Neural progenitor cell (in vitro differentiated cells): ENCODE measurements at regions not wholly inside any gene's neighbourhood (a gene's known extent, or its start where the extent isn't known, plus 50 kb on each side); places are given as distances from the start of the nearest gene placed in this dataset.

Experiments
- CTCF ChIP-seq: fragments of 200-600 bp; sonication (generic); IDR thresholded peaks from 2 replicates; pipeline ENCODE4 v1.5.1; 2017; ENCODE audit warnings: antibody characterized with exemption, mild to moderate bottlenecking
- EZH2phosphoT487 ChIP-seq: fragments of 200-600 bp; sonication (generic); IDR thresholded peaks from 2 replicates; pipeline ENCODE4 v1.6.1; 2017; ENCODE audit warnings: antibody characterized with exemption

GRCh38 chr6:80541886-80542285, 435.4 kb downstream of the BCKDHB start:
- TF ChIP-seq CTCF (no peak), EZH2phosphoT487 (no peak)
